CD4-positive, alpha-beta T cell treated with Interleukin-17A for 1 hour (primary cell): ENCODE measurements at regions not wholly inside any gene's neighbourhood (a gene's known extent, or its start where the extent isn't known, plus 50 kb on each side); places are given as distances from the start of the nearest gene placed in this dataset.
"Not testable (repeated sequence)": the region's sequence is repeated elsewhere in the genome, so short reads cannot be mapped to it uniquely, and the experiment has no call there.

Experiments used
- DNase-seq: peaks from one replicate; pipeline ENCODE4 v3.0.0-alpha.2; 2020

- no peak for DNase-seq
Measured at GRCh38 chr13:44695520-44695919, 119.4 kb upstream of the TSC22D1 start.

- DNase-seq, result no peak
Measured at GRCh38 chr13:44694842-44695241, 118.7 kb upstream of the TSC22D1 start.

- no peak for DNase-seq
Measured at GRCh38 chr13:44694291-44694690, 118.2 kb upstream of the TSC22D1 start.

- DNase-seq, result no peak
Measured at GRCh38 chr13:44693156-44693764, 117.1 kb upstream of the TSC22D1 start.

GRCh38 chr13:44692173-44692713 is 116.1 kb upstream of the TSC22D1 start:
- DNase-seq, result no peak

GRCh38 chr13:44690376-44690775 is 114.2 kb upstream of the TSC22D1 start:
- no peak for DNase-seq

- DNase-seq, result no peak
Measured at GRCh38 chr13:44688652-44689051, 112.5 kb upstream of the TSC22D1 start.

- no peak for DNase-seq
Measured at GRCh38 chr13:44686531-44686934, 110.4 kb upstream of the TSC22D1 start.

GRCh38 chr13:44685641-44686040 is 109.5 kb upstream of the TSC22D1 start:
- no peak for DNase-seq

- not testable (repeated sequence) for DNase-seq
Measured at GRCh38 chr13:44682416-44682815, 106.3 kb upstream of the TSC22D1 start.

GRCh38 chr13:44680746-44681355 is 104.7 kb upstream of the TSC22D1 start:
- DNase-seq, result no peak

- no peak for DNase-seq
Measured at GRCh38 chr13:44679597-44679996, 103.5 kb upstream of the TSC22D1 start.

GRCh38 chr13:44678197-44678596 is 102.1 kb upstream of the TSC22D1 start:
- no peak for DNase-seq

- DNase-seq, result no peak
Measured at GRCh38 chr13:44676534-44676933, 100.4 kb upstream of the TSC22D1 start.

- no peak for DNase-seq
Measured at GRCh38 chr13:44669534-44669933, 93.4 kb upstream of the TSC22D1 start.

GRCh38 chr13:44668688-44669087 is 92.6 kb upstream of the TSC22D1 start:
- no peak for DNase-seq

- DNase-seq, result no peak
Measured at GRCh38 chr13:44667943-44668342, 91.8 kb upstream of the TSC22D1 start.

- not testable (repeated sequence) for DNase-seq
Measured at GRCh38 chr13:44666538-44666937, 90.4 kb upstream of the TSC22D1 start.

- no peak for DNase-seq
Measured at GRCh38 chr13:44664308-44664707, 88.2 kb upstream of the TSC22D1 start.

- no peak for DNase-seq
Measured at GRCh38 chr13:44662515-44662914, 86.4 kb upstream of the TSC22D1 start.

GRCh38 chr13:44661936-44662335 is 85.8 kb upstream of the TSC22D1 start:
- no peak for DNase-seq

GRCh38 chr13:44660050-44660449 is 83.9 kb upstream of the TSC22D1 start:
- DNase-seq, result no peak

- no peak for DNase-seq
Measured at GRCh38 chr13:44652962-44653660, 77.0 kb upstream of the TSC22D1 start.

- DNase-seq, result no peak
Measured at GRCh38 chr13:44652168-44652567, 76.0 kb upstream of the TSC22D1 start.
